ENCODE measurements at regions not wholly inside any gene's neighbourhood (a gene's known extent, or its start where the extent isn't known, plus 50 kb on each side); places are given as distances from the start of the nearest gene placed in this dataset.
"Not testable (repeated sequence)": the region's sequence is repeated elsewhere in the genome, so short reads cannot be mapped to it uniquely, and the experiment has no call there.

- Histone ChIP-seq H3K4me2 (ENCODE audit: low read depth, low read length, poor library complexity, severe bottlenecking) (no peak overlapping the region), H3K79me2 (ENCODE audit: insufficient read depth, low read length) (no peaks in the 10 kb centered on the region), H3K27ac (ENCODE audit: low read depth, low read length) (no peak overlapping the region), H3F3A (ENCODE audit: insufficient read depth) (no peaks in the 10 kb centered on the region), H2AFZ (ENCODE audit: low read depth, low read length, severe bottlenecking) (no peak overlapping the region), H3K9me2 (replicated peaks; ENCODE audit: insufficient read depth, low read length) (no peaks in the 10 kb centered on the region), H3K9ac (ENCODE audit: low read length) (no peak overlapping the region), H4K20me1 (ENCODE audit: low read depth, low read length) (no peaks in the 10 kb centered on the region), H3K36me3 (ENCODE audit: low read length) (no peaks in the 10 kb centered on the region), H3K9me3 (ENCODE audit: insufficient read depth, low read length) (no peaks in the 10 kb centered on the region), H3K27me3 (ENCODE audit: low read length) (no peaks in the 10 kb centered on the region), H3K4me3 (ENCODE audit: insufficient read depth, low read length, poor library complexity, severe bottlenecking) (no peak overlapping the region)
- TF ChIP-seq, protein P1, sequence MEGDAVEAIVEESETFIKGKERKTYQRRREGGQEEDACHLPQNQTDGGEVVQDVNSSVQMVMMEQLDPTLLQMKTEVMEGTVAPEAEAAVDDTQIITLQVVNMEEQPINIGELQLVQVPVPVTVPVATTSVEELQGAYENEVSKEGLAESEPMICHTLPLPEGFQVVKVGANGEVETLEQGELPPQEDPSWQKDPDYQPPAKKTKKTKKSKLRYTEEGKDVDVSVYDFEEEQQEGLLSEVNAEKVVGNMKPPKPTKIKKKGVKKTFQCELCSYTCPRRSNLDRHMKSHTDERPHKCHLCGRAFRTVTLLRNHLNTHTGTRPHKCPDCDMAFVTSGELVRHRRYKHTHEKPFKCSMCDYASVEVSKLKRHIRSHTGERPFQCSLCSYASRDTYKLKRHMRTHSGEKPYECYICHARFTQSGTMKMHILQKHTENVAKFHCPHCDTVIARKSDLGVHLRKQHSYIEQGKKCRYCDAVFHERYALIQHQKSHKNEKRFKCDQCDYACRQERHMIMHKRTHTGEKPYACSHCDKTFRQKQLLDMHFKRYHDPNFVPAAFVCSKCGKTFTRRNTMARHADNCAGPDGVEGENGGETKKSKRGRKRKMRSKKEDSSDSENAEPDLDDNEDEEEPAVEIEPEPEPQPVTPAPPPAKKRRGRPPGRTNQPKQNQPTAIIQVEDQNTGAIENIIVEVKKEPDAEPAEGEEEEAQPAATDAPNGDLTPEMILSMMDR (IDR thresholded peaks at IDR 0.05; ENCODE audit: insufficient read depth, low read length, poor library complexity, severe bottlenecking) = no peak
- no peak for TF ChIP-seq EZH2phosphoT487 (conservative IDR thresholded peaks at IDR 0.05; ENCODE audit: low read length)
Measured at GRCh38 chr17:71099003-71099714, 929.8 kb downstream of the KCNJ2 start.

- Histone ChIP-seq H3K9me2 (replicated peaks; ENCODE audit: insufficient read depth, low read length) (no peaks in the 10 kb centered on the region), H3K4me3 (ENCODE audit: insufficient read depth, low read length, poor library complexity, severe bottlenecking) (no peak overlapping the region), H3K27ac (ENCODE audit: low read depth, low read length) (no peak overlapping the region), H3F3A (ENCODE audit: insufficient read depth) (no peaks in the 10 kb centered on the region), H3K79me2 (ENCODE audit: insufficient read depth, low read length) (no peaks in the 10 kb centered on the region), H4K20me1 (ENCODE audit: low read depth, low read length) (no peaks in the 10 kb centered on the region), H3K9ac (ENCODE audit: low read length) (no peak overlapping the region), H3K9me3 (ENCODE audit: insufficient read depth, low read length) (no peaks in the 10 kb centered on the region), H3K4me2 (ENCODE audit: low read depth, low read length, poor library complexity, severe bottlenecking) (no peak overlapping the region), H3K36me3 (ENCODE audit: low read length) (no peaks in the 10 kb centered on the region), H3K27me3 (ENCODE audit: low read length) (no peaks in the 10 kb centered on the region), H2AFZ (ENCODE audit: low read depth, low read length, severe bottlenecking) (no peak overlapping the region)
- TF ChIP-seq, protein P1 (IDR thresholded peaks at IDR 0.05; ENCODE audit: insufficient read depth, low read length, poor library complexity, severe bottlenecking) = no peak
- TF ChIP-seq EZH2phosphoT487 (conservative IDR thresholded peaks at IDR 0.05; ENCODE audit: low read length) = no peak
Measured at GRCh38 chr17:71102777-71103176, 933.4 kb downstream of the KCNJ2 start.

- no peak for TF ChIP-seq EZH2phosphoT487 (conservative IDR thresholded peaks at IDR 0.05; ENCODE audit: low read length)
- TF ChIP-seq, protein P1 (IDR thresholded peaks at IDR 0.05; ENCODE audit: insufficient read depth, low read length, poor library complexity, severe bottlenecking) = no peak
- H2AFZ ChIP-seq (ENCODE audit: low read depth, low read length, severe bottlenecking) = no peak overlapping the region
- H3K9me3 ChIP-seq (ENCODE audit: insufficient read depth, low read length) = no peaks in the 10 kb centered on the region
- no peaks in the 10 kb centered on the region for H3K79me2 ChIP-seq (ENCODE audit: insufficient read depth, low read length)
- no peak overlapping the region for H3K4me2 ChIP-seq (ENCODE audit: low read depth, low read length, poor library complexity, severe bottlenecking)
- H3K27me3 ChIP-seq (ENCODE audit: low read length) = no peaks in the 10 kb centered on the region
- H4K20me1 ChIP-seq (ENCODE audit: low read depth, low read length) = no peaks in the 10 kb centered on the region
- no peak overlapping the region for H3K27ac ChIP-seq (ENCODE audit: low read depth, low read length)
- no peak overlapping the region for H3K4me3 ChIP-seq (ENCODE audit: insufficient read depth, low read length, poor library complexity, severe bottlenecking)
- H3F3A ChIP-seq (ENCODE audit: insufficient read depth) = no peaks in the 10 kb centered on the region
- H3K9ac ChIP-seq (ENCODE audit: low read length) = no peak overlapping the region
- no peaks in the 10 kb centered on the region for H3K36me3 ChIP-seq (ENCODE audit: low read length)
- no peaks in the 10 kb centered on the region for H3K9me2 ChIP-seq (replicated peaks; ENCODE audit: insufficient read depth, low read length)
Measured at GRCh38 chr17:71104225-71104624, 934.9 kb downstream of the KCNJ2 start.

DNA sequence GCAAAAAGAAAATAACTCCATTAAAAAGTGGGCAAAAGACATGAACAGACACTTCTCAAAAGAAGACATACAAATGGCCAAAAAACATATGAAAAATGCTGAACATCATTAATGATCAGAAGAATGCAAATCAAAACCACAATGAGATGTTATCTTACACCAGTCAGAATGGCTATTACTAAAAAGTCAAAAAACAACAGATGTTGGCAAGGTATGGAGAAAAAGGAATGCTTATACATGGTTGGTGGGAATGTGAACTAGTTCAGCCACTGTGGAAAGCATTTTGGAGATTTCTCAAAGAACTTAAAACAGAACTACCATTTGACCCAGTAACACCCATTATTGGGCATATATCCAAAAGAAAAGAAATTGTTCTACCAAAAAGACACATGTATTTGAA, 936.7 kb downstream of the KCNJ2 start:
- not testable (repeated sequence) for H3K36me3 ChIP-seq (ENCODE audit: low read length); H3K27me3 ChIP-seq (ENCODE audit: low read length); H3F3A ChIP-seq (ENCODE audit: insufficient read depth); H3K4me3 ChIP-seq (ENCODE audit: insufficient read depth, low read length, poor library complexity, severe bottlenecking); H3K4me2 ChIP-seq (ENCODE audit: low read depth, low read length, poor library complexity, severe bottlenecking); H3K9me2 ChIP-seq (replicated peaks; ENCODE audit: insufficient read depth, low read length); H3K27ac ChIP-seq (ENCODE audit: low read depth, low read length); H3K9ac ChIP-seq (ENCODE audit: low read length); H4K20me1 ChIP-seq (ENCODE audit: low read depth, low read length); H3K9me3 ChIP-seq (ENCODE audit: insufficient read depth, low read length); H3K79me2 ChIP-seq (ENCODE audit: insufficient read depth, low read length); H2AFZ ChIP-seq (ENCODE audit: low read depth, low read length, severe bottlenecking)
